ENCODE measurements at regions not wholly inside any gene's neighbourhood (a gene's known extent, or its start where the extent isn't known, plus 50 kb on each side); places are given as distances from the start of the nearest gene placed in this dataset.

DNA sequence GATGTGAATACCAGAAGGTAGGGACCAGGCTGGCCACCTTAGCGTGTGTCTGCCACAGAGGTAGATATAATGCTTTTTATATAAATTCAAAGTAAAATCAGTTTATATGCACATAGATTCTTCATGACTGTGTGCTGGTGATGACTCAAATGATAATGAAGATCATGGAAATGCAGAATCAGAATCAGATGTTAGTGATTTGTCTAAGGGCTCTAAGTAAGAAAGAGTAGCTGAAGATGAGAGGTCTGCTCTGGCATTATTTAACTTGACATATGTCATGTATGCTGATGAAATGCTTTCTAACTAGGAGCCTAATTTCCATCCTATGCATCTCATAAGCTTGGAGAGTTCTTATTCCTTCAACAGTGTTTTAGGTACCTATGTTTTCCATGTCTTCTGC is 50.3 kb upstream of the DPH6 start:
- DNase-seq (ENCODE audit: low read depth), result no peak

DNA sequence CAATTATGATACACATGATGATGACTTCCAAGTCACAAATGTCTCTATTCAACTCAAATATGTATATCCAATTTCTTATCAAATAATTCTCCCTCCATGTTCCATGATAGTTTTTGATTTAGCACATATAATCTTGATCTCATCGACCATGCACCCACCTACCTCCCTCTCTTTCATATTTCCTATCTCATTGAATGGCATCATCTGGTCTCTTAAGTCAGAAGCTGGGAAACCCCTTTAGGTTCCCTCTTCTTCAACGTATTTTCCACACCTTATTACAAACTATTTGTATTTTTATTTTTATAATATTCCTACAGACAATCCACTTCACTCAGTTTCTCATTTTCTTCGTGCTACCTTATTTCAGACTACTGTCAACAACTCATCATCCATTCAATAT is 56.9 kb upstream of the DPH6 start:
- DNase-seq (ENCODE audit: low read depth), result no peak

- DNase-seq (ENCODE audit: low read depth), result peak; percentile 74
These were observed 57.3 kb upstream of the DPH6 start for GRCh38 chr15:35603301-35603700.

DNA sequence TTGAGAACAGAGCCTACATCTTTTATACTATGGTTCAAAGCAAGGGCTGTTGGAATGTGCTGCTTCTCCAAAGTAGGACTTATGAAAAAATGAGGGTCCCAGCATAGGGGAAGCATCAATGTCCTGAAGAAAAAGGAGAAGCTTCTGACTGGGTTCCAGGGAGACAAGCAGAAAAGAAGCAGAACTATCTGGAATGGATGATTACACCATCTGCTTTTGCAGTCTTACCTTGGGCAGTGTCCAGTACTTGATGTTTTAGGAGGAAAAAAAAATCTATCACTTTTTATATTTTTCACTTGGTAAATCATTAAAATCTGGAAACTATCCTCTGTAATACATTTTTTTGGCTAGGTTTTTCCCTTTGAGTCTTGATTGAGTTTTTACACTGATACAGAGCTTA is 57.9 kb upstream of the DPH6 start:
- no peak for DNase-seq (ENCODE audit: low read depth)

- no peak for DNase-seq (ENCODE audit: low read depth)
These were observed 59.9 kb upstream of the DPH6 start for GRCh38 chr15:35605764-35606449.

DNA sequence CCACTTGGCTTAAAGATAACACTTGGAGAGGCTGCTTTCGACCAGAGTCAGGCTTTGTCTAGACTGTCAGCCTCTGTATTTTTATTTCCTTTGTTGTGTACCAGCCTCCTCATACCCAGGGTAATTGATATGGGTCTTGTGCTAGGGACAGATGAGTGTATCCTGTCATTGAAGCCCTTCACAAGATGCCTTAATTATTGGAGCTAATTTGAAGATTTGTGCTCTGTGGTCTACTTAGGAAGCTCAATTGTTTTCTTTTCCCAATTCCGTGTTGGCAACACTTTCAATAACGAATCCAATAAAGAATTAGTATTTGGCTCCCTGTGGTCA is 60.5 kb upstream of the DPH6 start:
- DNase-seq (ENCODE audit: low read depth), result no peak

- DNase-seq (ENCODE audit: low read depth), result peak; percentile 7
These were observed 70.7 kb upstream of the DPH6 start for GRCh38 chr15:35616498-35617271.

DNA sequence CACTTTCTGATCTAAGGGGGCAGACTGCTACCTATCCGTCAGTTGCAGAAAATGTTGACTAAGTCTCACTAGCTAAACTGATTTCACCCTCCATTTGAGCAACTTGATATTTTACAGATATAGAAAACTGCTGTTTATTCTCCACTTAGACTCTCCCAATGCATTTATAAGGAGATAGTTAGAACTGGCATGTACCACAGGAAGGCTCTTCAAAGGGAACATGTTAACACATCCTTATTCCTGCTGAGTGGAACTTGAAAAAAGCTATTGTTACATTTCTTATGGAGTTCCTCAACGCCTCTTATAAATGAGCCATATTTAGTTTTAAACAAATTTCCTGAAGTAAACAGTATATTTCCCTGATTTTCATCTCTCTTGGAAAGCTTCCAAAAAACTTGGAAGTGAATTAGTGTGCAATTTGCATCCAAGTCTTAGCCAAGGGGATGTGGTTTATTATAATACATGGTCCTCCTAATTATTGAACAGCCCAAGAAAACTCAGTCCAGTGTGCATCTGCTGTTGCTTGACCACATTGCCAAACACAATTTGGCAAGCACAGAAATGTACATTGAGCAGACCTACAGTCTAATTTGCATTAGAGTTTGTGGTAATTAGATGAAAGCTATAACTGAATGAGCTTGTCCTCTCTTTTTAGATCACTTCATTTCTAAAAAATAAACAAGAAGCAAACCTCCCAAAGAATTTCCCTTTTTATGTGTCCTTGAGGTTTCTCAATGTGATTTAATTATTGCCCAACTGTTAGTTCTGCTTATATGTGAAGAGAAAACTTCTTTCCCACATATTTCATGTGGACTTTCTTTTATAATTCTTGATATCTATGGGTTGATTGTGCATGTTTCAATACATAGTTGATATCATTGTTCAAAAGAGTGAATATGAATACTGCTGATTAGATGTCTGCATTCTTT is 72.6 kb upstream of the DPH6 start:
- peak; percentile 31 for DNase-seq (ENCODE audit: low read depth)

DNA sequence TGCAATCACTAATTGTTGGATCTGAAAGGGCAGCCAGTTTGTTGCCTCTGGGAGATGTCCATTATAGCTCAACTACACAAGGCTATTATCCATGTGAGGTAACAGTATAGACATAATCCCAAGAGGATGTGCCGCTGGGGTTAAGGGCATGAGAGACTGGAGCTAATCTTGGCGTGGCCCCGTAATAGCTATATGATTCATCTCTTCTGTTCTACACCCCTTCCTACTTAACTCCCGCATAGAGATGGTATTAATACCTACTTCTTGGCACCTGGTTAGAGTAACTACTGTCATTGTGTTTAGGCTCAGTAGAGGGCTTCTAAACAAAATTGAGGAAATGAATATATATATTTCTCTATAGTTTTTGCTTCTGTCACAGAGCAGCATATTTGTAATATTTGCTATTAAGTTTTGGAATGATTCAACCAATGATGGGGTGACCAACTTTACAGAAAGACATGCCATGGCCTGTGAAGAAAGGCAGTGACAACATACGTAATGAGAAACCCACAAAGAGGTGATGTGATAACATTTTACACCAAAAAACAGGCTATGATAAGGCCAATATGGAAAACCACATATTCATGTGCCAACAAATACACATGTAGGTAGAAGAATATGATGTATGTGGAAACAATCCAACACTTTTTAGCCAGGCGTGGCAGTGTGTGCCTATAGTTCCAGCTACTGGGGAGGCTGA is 76.8 kb upstream of the DPH6 start:
- DNase-seq (ENCODE audit: low read depth), result no peak

GRCh38 chr15:35624881-35625280 is 78.9 kb upstream of the DPH6 start:
- DNase-seq (ENCODE audit: low read depth), result peak; percentile 39

DNA sequence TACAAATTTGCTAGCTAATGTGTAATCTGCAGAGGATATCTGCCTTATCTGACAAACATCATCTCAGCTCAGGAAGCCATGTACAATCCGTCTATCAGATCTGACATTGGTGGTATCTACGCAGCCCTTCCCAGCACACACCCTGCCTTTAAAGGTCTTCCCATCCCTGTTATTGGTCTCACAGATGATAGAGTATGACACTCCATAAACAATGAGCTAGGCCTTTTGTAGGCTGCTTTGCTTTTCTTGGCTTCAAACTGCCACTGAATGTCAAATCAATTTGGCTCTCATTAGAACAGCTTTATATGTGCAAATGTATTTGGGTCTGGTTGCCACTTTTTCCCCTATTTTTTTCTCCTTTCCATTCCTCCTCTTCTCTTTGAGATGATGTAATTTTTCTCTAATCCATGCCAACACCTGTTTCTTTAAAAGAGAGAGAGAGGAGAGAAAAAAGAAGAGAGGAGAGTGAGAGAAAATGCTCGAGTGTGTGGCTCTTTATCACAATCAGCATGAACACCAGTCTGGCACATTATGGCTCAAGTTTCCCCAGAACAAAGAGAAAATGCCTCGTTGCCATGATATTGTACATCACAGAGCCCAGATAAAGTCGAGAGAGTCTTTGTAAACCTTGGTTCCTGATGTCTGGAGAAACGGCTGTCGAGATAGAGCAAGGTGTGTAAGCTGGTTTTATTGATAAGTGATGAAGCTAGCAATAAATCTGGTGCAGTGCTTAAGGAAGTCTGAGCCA is 80.8 kb upstream of the DPH6 start:
- no peak for DNase-seq (ENCODE audit: low read depth)

- DNase-seq (ENCODE audit: low read depth), result no peak
These were observed 81.7 kb upstream of the DPH6 start for GRCh38 chr15:35627696-35628095.

DNA sequence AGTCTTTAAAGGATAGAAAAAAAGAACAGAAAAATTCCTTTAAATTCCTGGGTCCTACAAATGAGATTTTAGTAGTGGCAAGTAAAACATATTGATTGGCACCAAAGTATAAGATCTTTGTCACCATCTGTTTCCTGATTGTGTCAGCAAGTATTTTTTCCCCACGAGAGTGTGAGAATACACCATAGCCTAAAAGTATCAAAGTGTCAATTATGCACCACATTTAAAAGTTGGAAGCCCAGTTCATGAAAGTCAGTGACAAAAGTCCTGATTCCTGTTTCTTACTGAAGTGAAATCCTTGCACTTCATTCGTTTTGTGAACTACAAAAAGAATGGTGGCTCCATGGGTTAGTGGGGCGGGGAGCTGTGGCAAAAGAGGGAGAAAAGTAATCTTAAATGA is 83.8 kb upstream of the DPH6 start:
- DNase-seq (ENCODE audit: low read depth), result no peak

GRCh38 chr15:35630532-35630931 is 84.6 kb upstream of the DPH6 start:
- DNase-seq (ENCODE audit: low read depth), result no peak

- no peak for DNase-seq (ENCODE audit: low read depth)
These were observed 85.0 kb upstream of the DPH6 start for GRCh38 chr15:35630985-35631384.

- DNase-seq (ENCODE audit: low read depth), result no peak
These were observed 87.7 kb upstream of the DPH6 start for GRCh38 chr15:35633677-35634076.

DNA sequence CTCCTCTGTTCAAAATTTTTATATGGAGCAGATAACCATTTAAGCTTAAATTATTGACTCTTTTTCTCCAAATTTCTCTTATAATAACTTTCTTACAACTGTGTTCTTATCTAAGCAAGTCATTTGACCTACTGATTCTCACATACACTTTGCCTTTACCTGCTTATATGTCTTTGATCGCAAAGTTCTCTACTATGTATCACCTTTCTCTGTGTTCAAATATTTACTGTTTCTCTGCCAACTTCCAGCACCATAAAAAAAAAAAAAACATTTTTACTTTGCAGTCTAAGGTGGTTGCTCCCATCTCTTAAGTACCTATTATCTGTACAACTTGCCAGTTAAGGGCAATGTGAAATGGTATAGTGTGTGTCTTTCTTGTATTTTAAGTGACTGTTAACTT is 100.8 kb upstream of the DPH6 start:
- DNase-seq (ENCODE audit: low read depth), result no peak

- DNase-seq (ENCODE audit: low read depth), result no peak
These were observed 101.3 kb upstream of the DPH6 start for GRCh38 chr15:35647303-35647702.

DNA sequence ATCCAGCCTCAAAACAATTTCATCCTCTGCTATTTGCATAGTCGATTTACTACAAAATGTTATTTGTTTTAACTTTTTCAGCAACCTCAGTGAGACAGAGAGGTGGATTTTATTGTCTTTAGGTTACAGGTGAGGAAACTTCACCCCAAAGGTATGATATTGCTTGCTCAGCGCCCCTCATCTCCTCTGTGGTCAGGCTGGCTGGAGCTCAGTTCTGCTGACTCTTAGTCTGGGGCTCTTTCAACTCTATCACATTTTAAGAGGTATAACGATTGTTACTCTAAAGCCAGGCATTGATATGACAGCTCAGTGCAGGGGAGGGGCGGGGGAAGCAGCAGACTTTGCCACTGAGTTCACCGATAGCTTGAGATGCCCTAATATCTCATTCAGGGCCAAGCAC is 103.0 kb upstream of the DPH6 start:
- DNase-seq (ENCODE audit: low read depth), result no peak

GRCh38 chr15:35649575-35649974 is 103.6 kb upstream of the DPH6 start:
- no peak for DNase-seq (ENCODE audit: low read depth)

DNA sequence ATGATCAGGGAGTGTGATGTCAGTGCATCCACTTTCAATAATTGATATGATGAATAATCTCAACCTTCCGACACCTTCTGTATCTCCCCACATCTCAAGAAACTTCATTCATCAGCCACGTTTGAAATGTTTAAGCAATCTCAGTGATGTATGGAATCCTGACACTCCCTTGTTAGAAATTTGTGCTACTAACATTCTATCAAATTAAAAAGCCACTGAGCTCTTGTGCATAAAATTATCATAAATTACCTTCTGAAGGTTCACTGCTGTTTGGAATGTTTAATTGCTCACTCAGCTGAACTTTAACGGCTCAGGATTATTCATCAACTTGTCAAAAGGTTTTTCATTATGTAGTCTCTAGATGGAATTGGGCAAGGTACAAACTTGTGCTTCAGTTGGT is 108.4 kb upstream of the DPH6 start:
- DNase-seq (ENCODE audit: low read depth), result no peak
